DND-41 (cell line): ENCODE measurements at regions not wholly inside any gene's neighbourhood (a gene's known extent, or its start where the extent isn't known, plus 50 kb on each side); places are given as distances from the start of the nearest gene placed in this dataset.
"Not testable (repeated sequence)": the region's sequence is repeated elsewhere in the genome, so short reads cannot be mapped to it uniquely, and the experiment has no call there.

ENCODE experiments used
- ATAC-seq: fragments of 200-7000 bp; cut with Tn5 transposase; 3 replicates; pipeline ENCODE4 v1.9.1; 2021; ENCODE audit warnings: low read depth; ENCODE audit not compliant: insufficient read depth
- DNase-seq: peaks from one replicate; pipeline ENCODE4 v3.0.0-alpha.2; 2020
- H2AFZ ChIP-seq: 2 replicates; pipeline ENCODE4 v1.6.0; 2012; ENCODE audit warnings: low read depth, low read length
- H3K27ac ChIP-seq: 2 replicates; pipeline ENCODE4 v1.5.1; 2012; ENCODE audit warnings: low read length, inconsistent platforms
- H3K27me3 ChIP-seq: fragments of 200-600 bp; sonication (generic); 2 replicates; pipeline ENCODE4 v1.6.0; 2012; ENCODE audit warnings: low read length, mild to moderate bottlenecking, inconsistent platforms; ENCODE audit not compliant: insufficient read depth, poor library complexity
- H3K36me3 ChIP-seq: 2 replicates; pipeline ENCODE4 v1.5.1; 2012; ENCODE audit warnings: low read length, inconsistent platforms; ENCODE audit not compliant: insufficient read depth
- H3K4me1 ChIP-seq: 2 replicates; pipeline ENCODE4 v1.5.1; 2012; ENCODE audit warnings: mild to moderate bottlenecking, low read length; ENCODE audit not compliant: insufficient read depth
- H3K4me2 ChIP-seq: 2 replicates; pipeline ENCODE4 v1.6.0; 2012; ENCODE audit warnings: mild to moderate bottlenecking, moderate library complexity, low read length, inconsistent platforms; ENCODE audit not compliant: insufficient read depth
- H3K4me3 ChIP-seq, 2 experiments: fragments of 200-600 bp in 1 of 2; shearing (Covaris generic) in 1 of 2; 2 replicates each; pipeline ENCODE4 v1.5.1; 2012 to 2016; ENCODE audit warnings: inconsistent platforms in 2 of 2, low read length in 2 of 2, mild to moderate bottlenecking in 2 of 2, low read depth in 1 of 2, moderate library complexity in 1 of 2
- H3K79me2 ChIP-seq: 2 replicates; pipeline ENCODE4 v1.6.0; 2012; ENCODE audit warnings: low read length, inconsistent platforms; ENCODE audit not compliant: insufficient read depth
- H3K9ac ChIP-seq: 2 replicates; pipeline ENCODE4 v1.6.0; 2012; ENCODE audit warnings: low read depth, mild to moderate bottlenecking, inconsistent platforms, low read length, moderate library complexity
- H3K9me3 ChIP-seq: 2 replicates; pipeline ENCODE4 v1.5.1; 2012; ENCODE audit warnings: low read length, moderate library complexity, mild to moderate bottlenecking, inconsistent platforms; ENCODE audit not compliant: insufficient read depth, severe bottlenecking
- H4K20me1 ChIP-seq: 2 replicates; pipeline ENCODE4 v1.6.0; 2012; ENCODE audit warnings: low read length; ENCODE audit not compliant: insufficient read depth
- EZH2 ChIP-seq: IDR thresholded peaks from 3 replicates; pipeline ENCODE4 v1.6.1; 2012; ENCODE audit warnings: borderline replicate concordance, low read depth, mild to moderate bottlenecking, moderate library complexity, low read length, inconsistent platforms; ENCODE audit not compliant: severe bottlenecking
- TF ChIP-seq, protein P1 (sequence below): IDR thresholded peaks from 2 replicates; pipeline ENCODE4 v1.5.1; 2012; ENCODE audit warnings: borderline replicate concordance, low read length, moderate library complexity, mild to moderate bottlenecking; ENCODE audit not compliant: poor library complexity, severe bottlenecking; ENCODE audit errors: extremely low read depth

DNA sequence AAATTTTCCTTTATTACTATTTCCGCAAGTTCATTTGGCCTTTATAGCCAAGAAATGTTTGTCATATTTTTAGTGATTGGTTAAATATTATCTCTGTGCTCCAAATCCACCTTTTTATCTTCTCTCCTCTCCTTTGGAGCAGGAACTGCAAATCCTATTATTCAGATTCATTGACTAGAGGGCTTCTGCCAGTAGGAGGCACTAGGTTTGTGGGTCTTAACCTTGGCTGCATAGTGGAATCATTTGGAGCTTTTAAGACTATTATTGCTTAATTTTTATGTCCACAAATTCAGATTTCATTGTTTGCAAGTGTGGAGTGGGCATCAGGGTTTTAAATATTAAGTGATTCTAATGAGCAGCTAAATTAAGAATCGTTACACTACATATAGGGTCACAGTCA lies 75.3 kb upstream of the SYT10 start:
- Histone ChIP-seq H3K4me2 (no peak overlapping the region), H2AFZ (no peak overlapping the region), H3K4me3 (no peak overlapping the region), H4K20me1 (no peaks in the 10 kb centered on the region), H3K36me3 (no peaks in the 10 kb centered on the region), H3K9me3 (no peaks in the 10 kb centered on the region), H3K27me3 (no peaks in the 10 kb centered on the region), H3K79me2 (no peaks in the 10 kb centered on the region), H3K9ac (no peak overlapping the region), H3K4me1 (no peaks in the 10 kb centered on the region), H3K27ac (no peak overlapping the region)
- DNase-seq (no peak), ATAC-seq (no peak)
- TF ChIP-seq EZH2: no peak
- TF ChIP-seq, protein P1, sequence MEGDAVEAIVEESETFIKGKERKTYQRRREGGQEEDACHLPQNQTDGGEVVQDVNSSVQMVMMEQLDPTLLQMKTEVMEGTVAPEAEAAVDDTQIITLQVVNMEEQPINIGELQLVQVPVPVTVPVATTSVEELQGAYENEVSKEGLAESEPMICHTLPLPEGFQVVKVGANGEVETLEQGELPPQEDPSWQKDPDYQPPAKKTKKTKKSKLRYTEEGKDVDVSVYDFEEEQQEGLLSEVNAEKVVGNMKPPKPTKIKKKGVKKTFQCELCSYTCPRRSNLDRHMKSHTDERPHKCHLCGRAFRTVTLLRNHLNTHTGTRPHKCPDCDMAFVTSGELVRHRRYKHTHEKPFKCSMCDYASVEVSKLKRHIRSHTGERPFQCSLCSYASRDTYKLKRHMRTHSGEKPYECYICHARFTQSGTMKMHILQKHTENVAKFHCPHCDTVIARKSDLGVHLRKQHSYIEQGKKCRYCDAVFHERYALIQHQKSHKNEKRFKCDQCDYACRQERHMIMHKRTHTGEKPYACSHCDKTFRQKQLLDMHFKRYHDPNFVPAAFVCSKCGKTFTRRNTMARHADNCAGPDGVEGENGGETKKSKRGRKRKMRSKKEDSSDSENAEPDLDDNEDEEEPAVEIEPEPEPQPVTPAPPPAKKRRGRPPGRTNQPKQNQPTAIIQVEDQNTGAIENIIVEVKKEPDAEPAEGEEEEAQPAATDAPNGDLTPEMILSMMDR: no peak

DNA sequence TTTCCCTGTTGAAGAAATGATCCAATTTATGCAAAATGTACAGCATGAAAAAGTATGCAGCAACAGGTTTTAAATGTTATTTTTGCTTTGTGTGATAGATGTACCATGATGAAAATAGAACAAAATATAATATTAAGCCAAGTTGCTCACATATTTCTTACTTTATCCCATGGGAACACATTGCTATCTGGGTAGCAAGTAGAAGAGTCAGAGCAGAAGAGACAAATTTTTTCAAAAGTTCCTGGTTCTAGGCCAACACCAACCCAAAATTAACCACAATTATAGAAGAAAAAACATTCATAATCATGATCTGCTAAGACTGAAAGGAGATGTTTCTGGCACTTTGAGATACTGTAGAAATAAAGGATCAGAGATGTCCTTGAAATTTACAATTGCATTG lies 79.9 kb upstream of the SYT10 start:
- Histone ChIP-seq H3K79me2 (no peaks in the 10 kb centered on the region), H4K20me1 (no peaks in the 10 kb centered on the region), H3K36me3 (no peaks in the 10 kb centered on the region), H3K9me3 (no peaks in the 10 kb centered on the region), H3K4me1 (no peaks in the 10 kb centered on the region), H2AFZ (no peak overlapping the region), H3K27ac (no peak overlapping the region), H3K4me3 (no peak overlapping the region), H3K27me3 (no peaks in the 10 kb centered on the region), H3K4me2 (no peak overlapping the region), H3K9ac (no peak overlapping the region)
- DNase-seq (no peak), ATAC-seq (no peak)
- TF ChIP-seq EZH2: no peak
- TF ChIP-seq, protein P1: no peak

GRCh38 chr12:33520505-33521302 lies 81.1 kb upstream of the SYT10 start:
- not testable (repeated sequence) for ATAC-seq, H3K4me3 ChIP-seq
- DNase-seq: peak; percentile 4

GRCh38 chr12:33529031-33529430 lies 89.4 kb upstream of the SYT10 start:
- TF ChIP-seq, protein P1: no peak
- Histone ChIP-seq H2AFZ (no peak overlapping the region), H3K4me1 (no peaks in the 10 kb centered on the region), H3K4me2 (no peak overlapping the region), H3K79me2 (no peaks in the 10 kb centered on the region), H3K9ac (no peak overlapping the region), H3K9me3 (no peaks in the 10 kb centered on the region), H3K4me3 (no peak overlapping the region), H3K27ac (no peak overlapping the region), H3K36me3 (no peaks in the 10 kb centered on the region), H4K20me1 (no peaks in the 10 kb centered on the region), H3K27me3 (no peaks in the 10 kb centered on the region)
- DNase-seq (no peak), ATAC-seq (no peak)

More at GRCh38 chr12:33520505-33521302, 81.1 kb upstream of the SYT10 start:
- not testable (repeated sequence) for H3K9ac ChIP-seq, H4K20me1 ChIP-seq, H2AFZ ChIP-seq, H3K27me3 ChIP-seq, H3K79me2 ChIP-seq, H3K27ac ChIP-seq, H3K4me2 ChIP-seq, H3K4me1 ChIP-seq, H3K9me3 ChIP-seq, H3K36me3 ChIP-seq
